Erythroblast (primary cell): ENCODE measurements at regions not wholly inside any gene's neighbourhood (a gene's known extent, or its start where the extent isn't known, plus 50 kb on each side); places are given as distances from the start of the nearest gene placed in this dataset.

ENCODE experiments used
- GATA1 ChIP-seq: IDR thresholded peaks from 2 replicates; pipeline ENCODE4 v1.6.1; 2011; ENCODE audit warnings: low read depth, mild to moderate bottlenecking, control low read depth, low read length, moderate library complexity
- POLR2A ChIP-seq: IDR thresholded peaks from 2 replicates; pipeline ENCODE4 v1.6.1; 2011; ENCODE audit warnings: mild to moderate bottlenecking, low read length

- TF ChIP-seq POLR2A (no peak), GATA1 (no peak)
Measured at GRCh38 chr5:131081913-131082488, 83.1 kb downstream of the HINT1 start.
